IPS-18a (cell line): ENCODE measurements at regions not wholly inside any gene's neighbourhood (a gene's known extent, or its start where the extent isn't known, plus 50 kb on each side); places are given as distances from the start of the nearest gene placed in this dataset.
"Not testable (repeated sequence)": the region's sequence is repeated elsewhere in the genome, so short reads cannot be mapped to it uniquely, and the experiment has no call there.

Experiments used
- H3K27ac ChIP-seq: one replicate; pipeline ENCODE4 v1.5.1; 2013; ENCODE audit warnings: low read length
- H3K27me3 ChIP-seq: one replicate; pipeline ENCODE4 v1.6.1; 2013; ENCODE audit warnings: mild to moderate bottlenecking, low read length; ENCODE audit not compliant: control insufficient read depth, insufficient read depth
- H3K36me3 ChIP-seq: one replicate; pipeline ENCODE4 v1.6.1; 2013; ENCODE audit warnings: low read depth, low read length; ENCODE audit not compliant: control insufficient read depth
- H3K4me1 ChIP-seq: one replicate; pipeline ENCODE4 v1.6.1; 2013; ENCODE audit warnings: low read depth, low read length; ENCODE audit not compliant: control insufficient read depth
- H3K4me3 ChIP-seq: one replicate; pipeline ENCODE4 v1.5.1; 2013; ENCODE audit warnings: low read length
- H3K9ac ChIP-seq: one replicate; pipeline ENCODE4 v1.6.1; 2013; ENCODE audit warnings: mild to moderate bottlenecking, low read length, moderate library complexity
- H3K9me3 ChIP-seq: one replicate; pipeline ENCODE4 v1.6.1; 2013; ENCODE audit warnings: low read depth, low read length; ENCODE audit not compliant: control insufficient read depth

DNA sequence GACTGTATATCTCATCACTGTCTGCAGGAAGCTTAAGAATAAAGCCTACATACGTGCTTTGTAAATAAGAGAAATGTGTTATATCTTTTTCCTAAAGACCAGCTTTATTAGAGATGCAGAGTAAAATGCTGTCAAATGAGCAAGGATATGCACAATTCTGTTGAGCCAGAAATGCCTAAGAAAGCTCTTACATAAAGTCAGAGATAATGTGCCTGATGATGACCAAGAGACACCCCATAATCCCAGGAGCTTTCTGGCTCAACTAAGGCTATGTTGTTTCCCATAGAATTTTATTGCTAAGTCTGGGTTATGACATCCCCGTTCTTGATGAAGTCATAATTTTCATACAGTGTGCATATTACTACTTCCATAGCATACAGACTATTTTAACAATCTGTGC is 209.9 kb downstream of the GALC start:
- Histone ChIP-seq H3K9me3 (no peaks in the 10 kb centered on the region), H3K4me3 (no peak overlapping the region), H3K27me3 (no peaks in the 10 kb centered on the region), H3K9ac (no peak overlapping the region), H3K4me1 (no peaks in the 10 kb centered on the region), H3K36me3 (no peaks in the 10 kb centered on the region), H3K27ac (no peak overlapping the region)

DNA sequence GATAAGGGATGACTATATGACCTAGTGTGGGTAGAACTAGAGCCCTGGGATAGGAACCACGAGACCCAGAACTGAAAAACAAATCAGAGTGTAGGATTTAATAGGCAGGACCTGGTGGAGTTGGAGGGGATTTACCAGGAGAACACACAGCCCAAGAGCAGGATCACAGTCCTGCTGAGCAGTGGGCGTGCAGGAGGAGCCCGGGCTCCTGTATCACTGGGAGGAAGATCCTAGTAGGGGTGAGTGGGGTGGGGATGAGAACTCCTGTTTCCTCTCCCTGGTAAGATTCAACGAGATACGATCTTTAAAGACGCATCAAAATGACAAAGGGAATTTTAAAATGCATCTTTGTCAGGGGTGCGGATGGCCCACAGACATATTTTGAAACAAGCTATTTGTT is 220.1 kb downstream of the GALC start:
- H3K9me3 ChIP-seq, result no peaks in the 10 kb centered on the region
- no peaks in the 10 kb centered on the region for H3K27me3 ChIP-seq
- no peak overlapping the region for H3K4me3 ChIP-seq
- H3K27ac ChIP-seq, result no peak overlapping the region
- no peaks in the 10 kb centered on the region for H3K36me3 ChIP-seq
- H3K9ac ChIP-seq, result no peak overlapping the region
- H3K4me1 ChIP-seq, result peaks cover 3% of the 10 kb centered on the region

DNA sequence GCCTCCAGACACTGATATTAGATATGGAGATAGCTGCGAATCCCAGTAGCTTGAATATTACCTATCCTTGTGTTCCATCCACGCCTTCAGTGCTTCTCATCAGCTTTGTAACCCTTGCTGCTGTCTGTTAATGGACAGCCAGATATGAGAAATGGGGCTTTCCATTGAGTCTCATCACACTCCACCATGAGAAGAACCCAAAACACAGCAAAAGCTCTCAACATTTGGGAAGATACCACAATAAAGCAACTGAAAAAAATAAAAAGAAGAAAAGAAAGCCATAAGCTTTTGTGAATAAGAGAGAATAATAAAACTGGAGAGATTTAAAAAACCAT is 225.4 kb downstream of the GALC start:
- no peak overlapping the region for H3K4me3 ChIP-seq
- H3K4me1 ChIP-seq, result peaks cover 6% of the 10 kb centered on the region
- H3K27me3 ChIP-seq, result no peaks in the 10 kb centered on the region
- no peak overlapping the region for H3K9ac ChIP-seq
- peaks cover 6% of the 10 kb centered on the region for H3K9me3 ChIP-seq
- no peaks in the 10 kb centered on the region for H3K36me3 ChIP-seq
- no peak overlapping the region for H3K27ac ChIP-seq

DNA sequence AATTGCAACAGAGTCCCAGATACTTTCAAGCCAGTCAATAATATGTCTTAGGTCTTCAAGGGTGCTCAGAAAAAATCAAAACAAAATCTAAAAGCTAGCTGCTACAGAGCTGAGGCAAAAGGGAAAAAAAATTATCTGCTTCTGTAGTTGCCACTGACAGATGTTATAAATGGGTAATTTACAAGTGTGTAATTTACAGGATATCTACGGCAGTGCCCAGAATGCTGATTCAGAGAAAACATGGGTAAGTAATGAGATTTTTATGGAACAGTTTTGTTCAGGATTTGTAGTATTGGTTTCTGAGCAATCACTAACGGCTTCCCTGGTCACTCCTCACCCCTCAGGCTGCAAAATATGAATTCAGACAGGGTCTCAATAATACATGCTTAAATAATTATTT is 234.1 kb downstream of the GALC start:
- no peaks in the 10 kb centered on the region for H3K36me3 ChIP-seq
- no peak overlapping the region for H3K27ac ChIP-seq
- H3K4me3 ChIP-seq, result no peak overlapping the region
- no peaks in the 10 kb centered on the region for H3K4me1 ChIP-seq
- no peak overlapping the region for H3K9ac ChIP-seq
- H3K27me3 ChIP-seq, result no peaks in the 10 kb centered on the region
- H3K9me3 ChIP-seq, result peaks cover 6% of the 10 kb centered on the region

DNA sequence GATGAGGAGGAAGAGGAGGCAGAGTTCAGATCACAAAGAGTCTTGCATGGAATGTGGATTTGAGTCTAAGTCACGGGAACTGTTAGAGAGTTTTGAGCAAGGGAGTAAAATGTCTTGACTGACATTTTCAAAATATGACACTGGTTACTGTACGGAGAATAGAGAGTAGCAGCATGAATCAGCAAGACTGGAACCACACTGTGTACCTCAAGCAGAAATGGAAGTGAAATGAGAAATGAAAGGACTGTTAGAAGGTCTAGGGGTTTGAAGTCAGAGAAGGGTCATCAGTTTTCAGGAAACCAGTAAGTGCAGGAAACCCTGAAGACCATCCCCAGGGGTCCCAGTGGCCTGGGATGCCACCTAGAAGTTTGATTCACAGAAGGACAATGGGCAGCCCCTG is 236.3 kb downstream of the GALC start:
- no peaks in the 10 kb centered on the region for H3K27me3 ChIP-seq
- H3K36me3 ChIP-seq, result no peaks in the 10 kb centered on the region
- no peaks in the 10 kb centered on the region for H3K9me3 ChIP-seq
- no peak overlapping the region for H3K27ac ChIP-seq
- no peak overlapping the region for H3K4me3 ChIP-seq
- no peak overlapping the region for H3K9ac ChIP-seq
- no peaks in the 10 kb centered on the region for H3K4me1 ChIP-seq

DNA sequence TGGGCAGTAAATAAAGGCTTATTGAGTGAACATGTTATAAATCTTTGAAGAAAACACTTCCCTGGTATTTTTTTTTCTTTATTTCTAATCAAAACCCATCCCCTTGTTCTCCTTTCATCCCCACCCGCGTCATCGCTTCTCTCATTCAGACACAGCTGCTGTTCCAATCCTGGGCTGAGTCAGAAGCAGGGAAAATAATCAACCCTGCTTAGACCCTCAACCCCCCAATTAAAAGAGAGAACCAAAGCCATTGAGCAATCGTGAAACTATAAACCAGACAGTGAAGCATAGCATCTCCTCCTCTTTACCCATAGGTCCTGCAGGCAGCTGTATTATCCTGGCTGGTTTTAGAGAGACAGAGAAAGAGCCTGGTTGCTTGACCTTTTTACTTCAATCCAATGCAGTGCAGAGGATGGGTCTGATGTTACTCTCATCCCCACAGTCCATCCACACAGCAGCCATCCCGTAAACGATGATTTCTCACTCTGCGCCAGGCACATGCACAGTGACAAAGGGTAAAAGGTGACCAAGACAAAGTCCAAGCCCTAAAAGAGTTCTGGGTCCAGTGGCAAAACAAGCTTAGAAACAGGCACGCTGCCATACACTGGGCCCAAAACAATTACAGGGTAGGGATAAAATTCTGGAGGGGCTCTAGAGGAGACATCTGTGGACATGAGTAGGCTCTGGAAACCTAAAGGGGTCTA is 238.3 kb downstream of the GALC start:
- Histone ChIP-seq H3K9me3 (no peaks in the 10 kb centered on the region), H3K9ac (no peak overlapping the region), H3K36me3 (no peaks in the 10 kb centered on the region), H3K27ac (no peak overlapping the region), H3K27me3 (no peaks in the 10 kb centered on the region), H3K4me1 (no peaks in the 10 kb centered on the region), H3K4me3 (no peak overlapping the region)

DNA sequence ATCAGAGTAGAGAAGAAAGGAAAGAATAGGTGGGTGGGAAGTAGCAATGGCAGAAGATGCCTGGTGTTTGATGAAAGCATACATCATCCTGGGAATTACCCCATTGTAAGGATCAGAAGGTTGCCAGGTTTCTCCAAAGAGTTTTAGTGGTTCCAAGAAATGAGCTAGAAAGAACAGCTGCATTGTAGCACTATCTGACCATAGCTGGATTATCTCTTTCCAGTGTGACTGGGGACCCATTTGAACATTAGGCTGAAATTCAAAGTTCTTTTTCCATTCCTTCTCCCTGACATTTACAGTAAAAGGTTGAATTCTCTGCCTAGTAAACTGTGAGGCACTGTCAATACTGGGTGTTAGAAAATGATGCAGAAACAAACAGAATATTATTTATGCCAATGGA is 244.4 kb downstream of the GALC start:
- H3K9me3 ChIP-seq, result no peaks in the 10 kb centered on the region
- H3K36me3 ChIP-seq, result no peaks in the 10 kb centered on the region
- no peaks in the 10 kb centered on the region for H3K4me1 ChIP-seq
- no peaks in the 10 kb centered on the region for H3K27me3 ChIP-seq
- no peak overlapping the region for H3K9ac ChIP-seq
- H3K4me3 ChIP-seq, result no peak overlapping the region
- no peak overlapping the region for H3K27ac ChIP-seq

DNA sequence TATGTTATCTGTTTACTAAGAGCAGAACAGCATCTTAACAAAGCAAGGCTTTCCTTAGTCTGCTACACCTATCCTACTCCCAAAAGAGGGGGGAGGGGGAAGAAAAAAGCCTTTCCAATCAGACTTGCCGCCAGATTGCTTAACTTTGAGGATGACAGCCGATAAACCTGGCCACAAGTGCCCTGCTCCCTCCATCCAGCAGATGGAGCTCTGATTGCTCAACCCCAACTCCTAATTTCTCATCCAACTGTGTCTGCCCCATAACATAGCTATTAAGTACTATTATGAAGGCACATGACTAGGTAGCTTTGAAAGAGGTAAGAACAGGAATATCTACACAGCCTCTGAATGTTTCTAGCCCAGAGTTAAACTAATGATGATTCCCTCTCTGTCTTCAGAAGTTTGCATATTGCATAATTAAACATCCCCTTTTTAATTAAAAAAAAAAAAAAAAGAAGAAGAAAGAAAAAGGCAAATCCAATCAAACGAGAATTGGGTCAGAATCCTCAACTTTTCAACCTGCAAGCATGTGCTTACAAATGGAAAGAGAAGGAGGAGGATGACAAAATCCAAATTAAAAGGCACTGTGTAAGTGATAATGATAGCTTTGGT is 247.4 kb downstream of the GALC start:
- no peak overlapping the region for H3K27ac ChIP-seq
- no peak overlapping the region for H3K9ac ChIP-seq
- H3K36me3 ChIP-seq, result no peaks in the 10 kb centered on the region
- no peak overlapping the region for H3K4me3 ChIP-seq
- no peaks in the 10 kb centered on the region for H3K9me3 ChIP-seq
- H3K4me1 ChIP-seq, result no peaks in the 10 kb centered on the region
- H3K27me3 ChIP-seq, result no peaks in the 10 kb centered on the region

DNA sequence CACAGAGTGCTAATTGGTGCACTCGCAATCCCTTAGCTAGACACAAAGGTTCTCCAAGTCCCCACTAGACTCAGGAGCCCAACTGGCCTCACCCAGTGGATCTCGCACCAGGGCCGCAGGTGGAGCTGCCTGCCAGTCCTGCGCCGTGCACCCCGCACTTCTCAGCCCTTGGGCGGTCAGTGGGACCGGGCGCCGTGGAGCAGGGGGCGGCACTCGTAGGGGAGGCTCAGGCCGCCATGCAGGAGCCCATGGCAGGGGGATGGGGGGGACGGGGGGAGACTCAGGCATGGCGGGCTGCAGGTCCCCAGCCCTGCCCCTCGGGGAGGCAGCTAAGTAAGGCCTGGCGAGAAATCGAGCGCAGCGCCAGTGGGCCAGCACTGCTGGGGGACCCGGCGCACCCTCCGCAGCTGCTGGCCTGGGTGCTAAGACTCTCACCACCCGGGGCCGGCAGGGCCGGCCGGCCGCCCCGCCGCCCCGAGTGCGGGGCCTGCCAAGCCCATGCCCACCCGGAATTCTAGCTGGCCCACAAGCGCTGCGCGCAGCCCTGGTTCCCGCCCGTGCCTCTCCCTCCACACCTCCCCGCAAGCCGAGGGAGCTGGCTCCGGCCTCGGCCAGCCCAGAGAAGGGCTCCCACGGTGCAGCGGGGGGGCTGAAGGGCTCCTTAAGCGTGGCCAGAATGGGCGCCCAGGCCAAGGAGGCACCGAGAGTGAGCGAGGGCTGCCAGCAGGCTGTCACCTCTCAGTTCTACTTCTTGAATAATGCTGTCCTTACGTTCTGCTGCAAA is 258.2 kb downstream of the GALC start:
- H3K9ac ChIP-seq, H3K27me3 ChIP-seq, H3K36me3 ChIP-seq, H3K9me3 ChIP-seq, H3K4me3 ChIP-seq, H3K4me1 ChIP-seq, H3K27ac ChIP-seq: not testable (repeated sequence)

DNA sequence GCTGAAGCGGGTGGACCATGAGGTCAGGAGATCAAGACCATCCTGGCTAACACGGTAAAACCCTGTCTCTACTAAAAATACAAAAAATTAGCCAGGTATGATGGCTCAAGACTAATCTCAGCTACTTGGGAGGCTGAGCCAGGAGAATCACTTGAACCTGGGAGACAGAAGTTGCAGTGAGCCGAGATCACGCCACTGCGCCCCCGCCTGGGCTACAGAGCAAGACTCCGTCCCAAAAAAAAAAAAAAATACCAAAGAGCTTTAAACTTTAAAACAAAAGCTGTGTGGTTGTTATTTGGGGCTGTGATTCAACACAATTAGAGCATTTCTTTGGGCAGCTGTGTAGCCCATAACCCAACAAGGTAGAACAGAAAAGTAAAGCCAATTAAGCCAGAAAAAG is 259.9 kb downstream of the GALC start:
- not testable (repeated sequence) for H3K9ac ChIP-seq, H3K4me1 ChIP-seq, H3K27ac ChIP-seq, H3K36me3 ChIP-seq, H3K4me3 ChIP-seq, H3K27me3 ChIP-seq, H3K9me3 ChIP-seq

DNA sequence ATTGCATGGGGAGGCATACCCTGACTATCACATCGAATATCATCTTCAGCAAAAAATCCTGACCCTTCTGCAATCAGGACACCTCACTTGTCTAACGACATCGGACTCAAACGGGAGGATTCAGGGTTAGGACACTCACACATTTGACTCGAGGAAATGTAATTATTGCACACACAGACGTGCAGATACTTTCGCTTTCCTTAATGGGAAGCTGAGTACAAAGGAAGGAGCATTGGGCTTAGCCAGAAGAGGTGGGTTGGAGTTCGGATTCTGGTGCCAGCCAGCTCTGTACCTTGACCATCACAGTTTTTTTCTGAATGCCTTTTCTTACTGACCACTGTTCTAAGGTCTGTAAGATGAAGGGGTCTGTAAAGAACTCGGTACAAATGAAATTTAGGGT is 260.4 kb downstream of the GALC start:
- H3K27ac ChIP-seq, result no peak overlapping the region
- no peaks in the 10 kb centered on the region for H3K4me1 ChIP-seq
- H3K36me3 ChIP-seq, result no peaks in the 10 kb centered on the region
- no peak overlapping the region for H3K9ac ChIP-seq
- H3K4me3 ChIP-seq, result no peak overlapping the region
- H3K9me3 ChIP-seq, result peaks cover 3% of the 10 kb centered on the region
- H3K27me3 ChIP-seq, result no peaks in the 10 kb centered on the region

DNA sequence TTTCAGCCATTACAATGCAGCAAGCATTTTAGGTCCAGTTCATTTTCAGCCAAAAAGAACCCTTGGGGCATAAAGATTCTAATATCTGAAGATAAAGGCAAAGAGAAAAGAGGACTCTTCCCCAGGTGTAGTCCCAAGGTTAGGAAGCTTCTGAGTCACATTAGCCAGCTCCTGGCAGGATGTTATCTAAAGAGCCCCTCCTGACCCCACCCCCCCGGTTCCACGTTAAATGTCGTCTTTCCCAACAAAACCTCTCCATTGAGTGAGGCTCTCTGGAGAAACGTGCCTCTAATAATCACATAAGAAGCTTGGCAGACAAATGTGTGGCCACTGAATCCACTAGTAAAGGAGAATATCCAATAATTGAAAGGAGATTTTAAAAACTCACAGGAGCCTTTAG is 267.7 kb downstream of the GALC start:
- no peak overlapping the region for H3K4me3 ChIP-seq
- H3K4me1 ChIP-seq, result no peaks in the 10 kb centered on the region
- H3K27ac ChIP-seq, result no peak overlapping the region
- H3K9ac ChIP-seq, result no peak overlapping the region
- H3K36me3 ChIP-seq, result no peaks in the 10 kb centered on the region
- H3K9me3 ChIP-seq, result no peaks in the 10 kb centered on the region
- H3K27me3 ChIP-seq, result no peaks in the 10 kb centered on the region
